Ovary (tissue), 7 donors: ENCODE measurements at regions not wholly inside any gene's neighbourhood (a gene's known extent, or its start where the extent isn't known, plus 50 kb on each side); places are given as distances from the start of the nearest gene placed in this dataset.

ENCODE experiments used
- DNase-seq, 5 donors: peaks; one replicate each; pipeline ENCODE4 v3.0.0-alpha.2; 2019 to 2020
- H3K27ac ChIP-seq, 2 donors: fragments of 200-600 bp; one replicate each; pipeline versions ENCODE4 v1.5.1 to v1.8.0; 2019 to 2022
- H3K27me3 ChIP-seq: fragments of 200-600 bp; one replicate; pipeline ENCODE4 v1.8.0; 2022
- H3K36me3 ChIP-seq: fragments of 200-600 bp; sonication (generic); one replicate; pipeline ENCODE4 v1.5.1; 2019
- H3K4me1 ChIP-seq: one replicate; pipeline ENCODE4 v1.8.1; 2013; ENCODE audit warnings: mild to moderate bottlenecking, moderate library complexity; ENCODE audit not compliant: insufficient read depth
- H3K4me3 ChIP-seq: fragments of 200-600 bp; sonication (generic); one replicate; pipeline ENCODE4 v1.5.1; 2017
- H3K9me3 ChIP-seq, 2 donors: fragments of 200-600 bp in 1 of 2; sonication (generic) in 1 of 2; one replicate each; pipeline versions ENCODE4 v1.5.1 to v1.8.1; 2013 to 2019; ENCODE audit warnings: mild to moderate bottlenecking in 1 of 2, moderate library complexity in 1 of 2
- CTCF ChIP-seq, 3 donors: fragments of 450-650 bp in 2 of 3; fragments of 200-600 bp in 1 of 3; IDR thresholded peaks; one replicate each; pipeline versions ENCODE4 v1.5.1 to v1.8.0; 2016 to 2022; ENCODE audit warnings: antibody characterized with exemption in 3 of 3, mild to moderate bottlenecking in 1 of 3
- EP300 ChIP-seq: sonication (generic); formaldehyde crosslinking; IDR thresholded peaks from one replicate; pipeline ENCODE4 v1.6.1; 2017; ENCODE audit warnings: antibody characterized with exemption
- POLR2A ChIP-seq: fragments of 450-650 bp; IDR thresholded peaks from one replicate; pipeline ENCODE4 v1.6.1; 2017; ENCODE audit warnings: antibody characterized with exemption, mild to moderate bottlenecking, moderate library complexity
- WGBS, 3 donors: extraction: QIAGEN DNeasy Blood & Tissue Kit in 1 of 3; methylation state at CpG; one replicate each; pipeline versions ENCODE4 v1.1.5 to v1.1.7; 2013 to 2017; 5-methylcytosine and 5-hydroxymethylcytosine counted together
- intact Hi-C, 4 donors: fragments of 100-400 bp; cut with DNase I; formaldehyde crosslinking; loops; one replicate each; pipeline versions ENCODE4 v1.11.0 to v1.15.1; 2022 to 2023
- donor health status: DM: no; HTN: no; CAD: no; lungs with moderate emphysema.
- donor health status: DM: no; HTN: no; CAD: no.
- donor health status: Bipolar disorder and iron deficiency.
- donor health status: DM: no; HTN: no; CAD: no.
- donor health status: DM: yes; HTN: yes; CAD: no.

DNA sequence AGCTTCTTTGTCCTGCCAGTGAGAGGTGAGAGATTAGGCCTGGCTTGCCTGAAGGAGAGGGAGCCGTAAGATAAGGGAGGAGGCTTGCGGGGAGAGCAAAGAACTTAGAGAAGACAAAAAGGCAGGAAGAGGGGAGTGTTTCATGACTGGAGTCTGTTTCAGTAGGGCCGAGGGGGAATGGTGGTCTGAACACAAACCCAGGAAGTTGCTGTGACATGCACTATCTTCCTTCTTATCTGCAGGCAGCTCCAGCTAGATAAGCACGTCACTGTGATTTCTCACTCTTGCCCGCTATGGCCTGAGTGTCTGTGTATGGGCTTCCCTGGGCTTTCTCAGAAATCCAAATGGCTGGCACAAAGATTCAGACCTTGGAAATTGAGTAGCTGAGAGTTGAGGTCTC is 307.5 kb upstream of the CLINT1 start:
- intact Hi-C loops, result loop anchor here in 2 of 4 donors (10.0 kb wide), 2 partner anchors 92 to 518 kb away; no protein-coding TSS in a partner anchor
- H3K4me3 ChIP-seq, result no peak overlapping the region
- H3K27me3 ChIP-seq, result no peaks in the 10 kb centered on the region
- no peaks in the 10 kb centered on the region for H3K9me3 ChIP-seq
- WGBS, 3 donors, result 80 to 87% (median 83%) methylated on average over 5 of the region's 5 CpGs
- no peak for TF ChIP-seq CTCF (IDR thresholded peaks at IDR 0.05)
- no peak for TF ChIP-seq POLR2A
- TF ChIP-seq EP300, result no peak
- H3K36me3 ChIP-seq, result no peaks in the 10 kb centered on the region
- H3K27ac ChIP-seq, result no peak overlapping the region
- DNase-seq, result no peak
- no peaks in the 10 kb centered on the region for H3K4me1 ChIP-seq

DNA sequence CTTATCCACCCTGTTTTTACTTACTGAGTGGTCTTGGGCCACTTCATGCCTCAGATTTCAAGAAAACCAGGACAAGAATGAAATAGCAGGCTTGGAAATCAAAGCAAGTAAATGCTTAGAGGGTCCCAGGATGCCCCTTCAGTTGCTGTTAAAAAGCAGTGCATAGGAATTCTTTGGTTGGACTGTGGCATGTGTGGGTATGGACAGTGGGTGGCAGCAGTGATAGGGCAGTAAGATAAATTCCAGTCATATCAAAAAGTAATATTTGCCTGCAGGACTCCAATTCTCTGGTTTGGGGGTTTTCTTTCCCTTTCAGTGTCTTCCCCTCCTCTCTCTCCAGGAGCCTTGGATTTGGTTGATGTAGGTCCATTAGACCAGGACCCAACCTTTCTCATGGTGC is 306.7 kb upstream of the CLINT1 start:
- no peaks in the 10 kb centered on the region for H3K36me3 ChIP-seq
- no peaks in the 10 kb centered on the region for H3K4me1 ChIP-seq
- H3K9me3 ChIP-seq, result no peaks in the 10 kb centered on the region
- intact Hi-C loops, result loop anchor here in 2 of 4 donors (10.0 kb wide), 2 partner anchors 91 to 519 kb away; no protein-coding TSS in a partner anchor
- no peak overlapping the region for H3K27ac ChIP-seq
- H3K27me3 ChIP-seq, result no peaks in the 10 kb centered on the region
- no peak overlapping the region for H3K4me3 ChIP-seq
- TF ChIP-seq EP300 (no peak), CTCF (IDR thresholded peaks at IDR 0.05) (no peak), POLR2A (no peak)
- DNase-seq, result no peak

- WGBS, 3 donors, result 69 to 80% (median 77%) methylated on average over 4 of the region's 4 CpGs
- intact Hi-C loops, result loop anchor here in 2 of 4 donors (10.0 kb wide), 2 partner anchors 90 to 520 kb away; no protein-coding TSS in a partner anchor
These were observed 305.5 kb upstream of the CLINT1 start for GRCh38 chr5:158164296-158165047.

More at GRCh38 chr5:158164296-158165047, 305.5 kb upstream of the CLINT1 start:
- Histone ChIP-seq H3K27ac (no peak overlapping the region), H3K4me1 (no peaks in the 10 kb centered on the region), H3K27me3 (no peaks in the 10 kb centered on the region), H3K36me3 (no peaks in the 10 kb centered on the region), H3K9me3 (no peaks in the 10 kb centered on the region), H3K4me3 (no peak overlapping the region)
- TF ChIP-seq POLR2A (no peak), CTCF (IDR thresholded peaks at IDR 0.05) (no peak), EP300 (no peak)
- DNase-seq, result no peak
